Activated CD8-positive, alpha-beta T cell treated with anti-CD3 and anti-CD28 coated beads, Interleukin-2, amount 10 ng/mL, durations not matched to agents 7 days and 5 days (primary cell): ENCODE measurements at regions not wholly inside any gene's neighbourhood (a gene's known extent, or its start where the extent isn't known, plus 50 kb on each side); places are given as distances from the start of the nearest gene placed in this dataset.

Experiments used
- ATAC-seq: fragments of 150-1000 bp; cut with Tn5 transposase; one replicate; pipeline ENCODE4 v1.10.0; 2021; ENCODE audit warnings: moderate library complexity
- CTCF ChIA-PET: fragments of 350-600 bp; sonication (Branson Sonifier 250); formaldehyde crosslinking; loops from one replicate; lab custom pipeline; 2021; ENCODE audit warnings: antibody characterized with exemption; lab: Charles Lee
- POLR2A ChIA-PET: fragments of 350-600 bp; sonication (Branson Sonifier 250); formaldehyde crosslinking; loops from one replicate; lab custom pipeline; 2021; ENCODE audit warnings: antibody characterized with exemption; lab: Charles Lee
- DNase-seq: peaks from one replicate; pipeline ENCODE4 v3.0.0-alpha.2; 2020
- H3K27ac Mint-ChIP-seq: one replicate; pipeline ENCODE4 v1.8.0; 2021; ENCODE audit warnings: mild to moderate bottlenecking, mixed read lengths
- H3K27me3 Mint-ChIP-seq: one replicate; pipeline ENCODE4 v1.8.0; 2021; ENCODE audit warnings: low read depth, mixed read lengths
- H3K36me3 Mint-ChIP-seq: one replicate; pipeline ENCODE4 v1.8.0; 2021; ENCODE audit warnings: low read depth, mixed read lengths
- H3K4me1 Mint-ChIP-seq: one replicate; pipeline ENCODE4 v1.8.0; 2021; ENCODE audit warnings: low read depth, mixed read lengths
- H3K4me3 Mint-ChIP-seq: one replicate; pipeline ENCODE4 v1.8.0; 2021; ENCODE audit warnings: mild to moderate bottlenecking, mixed read lengths
- H3K9me3 Mint-ChIP-seq: one replicate; pipeline ENCODE4 v1.8.0; 2022; ENCODE audit warnings: mixed read lengths; ENCODE audit not compliant: insufficient read depth

DNA sequence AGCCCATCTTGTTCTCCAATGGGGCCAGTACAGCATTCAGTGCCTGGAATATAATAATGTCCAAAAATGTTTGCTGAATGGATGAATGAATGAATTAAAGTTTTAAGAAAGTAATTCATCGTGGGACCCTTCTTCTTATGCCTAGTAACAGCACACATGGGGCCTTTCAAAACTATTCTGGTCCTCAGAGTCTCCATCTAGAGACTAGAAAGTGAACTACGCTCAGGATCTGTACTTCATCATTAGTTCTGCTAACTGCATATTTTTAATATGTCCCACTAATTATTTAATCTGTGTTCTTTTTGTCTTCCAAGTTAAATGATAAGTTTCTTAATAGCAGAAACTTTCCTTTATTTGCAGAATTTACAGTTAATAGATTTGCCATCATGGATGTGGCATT is 172.5 kb downstream of the SMAD2 start:
- CTCF ChIA-PET = no interaction called here
- POLR2A ChIA-PET = no interaction called here
- Mint-ChIP-seq H3K4me1 (no peaks in the 10 kb centered on the region), H3K4me3 (no peak overlapping the region), H3K27ac (no peak overlapping the region), H3K27me3 (peaks cover 6% of the 10 kb centered on the region), H3K36me3 (no peaks in the 10 kb centered on the region), H3K9me3 (peaks cover 6% of the 10 kb centered on the region)
- ATAC-seq = no peak
- DNase-seq = no peak

DNA sequence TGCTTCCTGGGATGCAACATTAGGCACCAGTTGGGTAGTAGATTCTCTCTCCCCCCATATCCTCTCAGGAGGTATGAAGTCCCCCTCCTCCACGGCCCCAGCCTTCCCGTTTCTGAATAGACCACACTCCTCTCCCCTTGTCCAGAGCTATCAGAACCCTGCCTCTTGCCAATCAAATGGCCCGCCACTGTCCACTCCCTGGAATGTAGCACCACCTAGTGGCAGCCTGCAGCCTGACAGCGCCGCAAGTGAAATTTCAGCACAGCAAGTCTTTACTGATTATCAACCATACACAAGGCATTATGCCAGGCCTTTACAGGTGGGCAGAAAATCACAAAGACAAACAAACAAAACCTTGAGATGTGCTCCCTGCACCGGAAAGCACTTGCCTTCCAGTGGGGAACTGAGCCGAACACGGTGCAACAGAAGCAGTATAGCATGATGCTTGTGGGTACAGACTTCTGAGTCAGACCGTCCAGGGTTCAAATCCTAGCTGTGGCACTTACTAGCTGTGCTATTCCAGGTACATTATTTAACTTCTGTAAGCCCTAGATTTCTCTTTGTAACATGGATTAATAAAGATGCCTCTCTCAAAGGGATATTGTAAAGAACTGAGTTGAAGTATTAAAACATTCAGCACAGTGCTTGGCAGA is 174.0 kb downstream of the SMAD2 start:
- DNase-seq (peak; percentile 71), ATAC-seq (peak; percentile 60)
- ChIA-PET POLR2A (no interaction called here), CTCF (interaction anchor here (0.6 to 1.8 kb wide), 4 partner anchors 10 to 296 kb away, joined by 3 to 7 read pairs (median 3); no protein-coding TSS in a partner anchor)
- H3K27me3 Mint-ChIP-seq = peaks cover under 1% of the 10 kb centered on the region
- no peak overlapping the region for H3K27ac Mint-ChIP-seq
- no peaks in the 10 kb centered on the region for H3K36me3 Mint-ChIP-seq
- peaks cover 6% of the 10 kb centered on the region for H3K9me3 Mint-ChIP-seq
- H3K4me1 Mint-ChIP-seq = no peaks in the 10 kb centered on the region
- H3K4me3 Mint-ChIP-seq = no peak overlapping the region

- CTCF ChIA-PET = interaction anchor here (0.6 to 1.9 kb wide), 14 partner anchors 13 to 681 kb away, joined by 3 to 8 read pairs (median 4); no protein-coding TSS in a partner anchor
- ATAC-seq = no peak
- no peak for DNase-seq
- POLR2A ChIA-PET = no interaction called here
- Mint-ChIP-seq H3K27ac (no peak overlapping the region), H3K4me1 (no peaks in the 10 kb centered on the region), H3K27me3 (no peaks in the 10 kb centered on the region), H3K9me3 (peaks cover 6% of the 10 kb centered on the region), H3K4me3 (no peak overlapping the region), H3K36me3 (no peaks in the 10 kb centered on the region)
These were observed 175.4 kb downstream of the SMAD2 start for GRCh38 chr18:47755102-47755456.

DNA sequence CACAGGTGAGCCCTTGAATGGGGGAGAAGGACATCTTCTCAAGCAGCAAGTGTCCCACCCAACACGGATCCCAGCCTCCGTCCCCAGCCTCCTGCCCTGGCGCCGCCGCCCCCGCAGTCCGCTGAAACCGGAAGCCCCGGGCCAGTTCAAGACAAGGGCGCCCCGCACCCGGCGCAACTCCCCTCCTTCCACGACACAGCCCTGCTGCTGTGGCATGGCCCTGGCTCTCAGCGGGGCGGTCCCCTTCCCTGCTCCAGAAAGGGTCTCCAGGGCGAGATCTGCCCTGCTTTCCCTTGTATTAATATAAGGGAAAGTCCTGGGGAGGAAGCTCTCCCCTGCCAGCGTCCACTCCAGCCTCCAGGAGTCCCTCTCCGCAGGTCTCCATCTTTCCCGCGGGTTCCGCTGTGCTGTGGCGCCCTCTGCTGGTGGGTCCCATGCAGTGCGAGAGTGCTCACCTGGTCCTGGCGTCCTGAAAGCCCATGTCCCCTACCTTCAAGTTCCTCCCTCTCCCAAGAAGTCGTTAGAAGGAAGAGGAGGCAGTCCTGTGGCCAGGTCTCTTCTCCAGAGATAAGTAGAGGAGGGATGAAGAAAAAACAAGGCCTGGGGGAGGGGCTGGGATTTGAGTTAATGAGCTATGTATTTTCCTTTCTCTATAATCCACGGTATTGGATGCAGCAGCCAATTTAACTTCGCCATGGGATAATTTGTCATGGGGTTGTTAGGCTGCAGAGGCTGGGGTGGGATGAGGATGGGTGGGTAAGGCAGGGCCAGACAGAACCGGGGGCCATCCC is 176.0 kb downstream of the SMAD2 start:
- peak; percentile 64 for DNase-seq
- H3K9me3 Mint-ChIP-seq = peaks cover 6% of the 10 kb centered on the region
- H3K27ac Mint-ChIP-seq = no peak overlapping the region
- ATAC-seq = peak; percentile 41
- no peaks in the 10 kb centered on the region for H3K27me3 Mint-ChIP-seq
- no peaks in the 10 kb centered on the region for H3K36me3 Mint-ChIP-seq
- no peak overlapping the region for H3K4me3 Mint-ChIP-seq
- POLR2A ChIA-PET = no interaction called here
- CTCF ChIA-PET = interaction anchor here (0.6 to 1.9 kb wide), 15 partner anchors 12 to 682 kb away, joined by 3 to 8 read pairs (median 4); no protein-coding TSS in a partner anchor
- H3K4me1 Mint-ChIP-seq = no peaks in the 10 kb centered on the region

- H3K9me3 Mint-ChIP-seq = no peaks in the 10 kb centered on the region
- H3K27ac Mint-ChIP-seq = no peak overlapping the region
- H3K4me1 Mint-ChIP-seq = no peaks in the 10 kb centered on the region
- DNase-seq = no peak
- no peak for ATAC-seq
- ChIA-PET CTCF (interaction anchor here (0.8 kb wide), 1 partner anchor 122 kb away, joined by 3 read pairs; no protein-coding TSS in a partner anchor), POLR2A (no interaction called here)
- no peak overlapping the region for H3K4me3 Mint-ChIP-seq
- H3K36me3 Mint-ChIP-seq = no peaks in the 10 kb centered on the region
- no peaks in the 10 kb centered on the region for H3K27me3 Mint-ChIP-seq
These were observed 177.4 kb downstream of the SMAD2 start for GRCh38 chr18:47752796-47753645.

- H3K36me3 Mint-ChIP-seq = no peaks in the 10 kb centered on the region
- H3K4me1 Mint-ChIP-seq = no peaks in the 10 kb centered on the region
- no peaks in the 10 kb centered on the region for H3K27me3 Mint-ChIP-seq
- ATAC-seq (no peak), DNase-seq (no peak)
- no peak overlapping the region for H3K27ac Mint-ChIP-seq
- H3K4me3 Mint-ChIP-seq = no peak overlapping the region
- CTCF ChIA-PET = interaction anchor here (0.5 to 0.6 kb wide), 2 partner anchors 44 to 701 kb away, joined by 4 read pairs; no protein-coding TSS in a partner anchor
- H3K9me3 Mint-ChIP-seq = no peaks in the 10 kb centered on the region
- POLR2A ChIA-PET = no interaction called here
These were observed 179.5 kb downstream of the SMAD2 start for GRCh38 chr18:47750889-47751423.

DNA sequence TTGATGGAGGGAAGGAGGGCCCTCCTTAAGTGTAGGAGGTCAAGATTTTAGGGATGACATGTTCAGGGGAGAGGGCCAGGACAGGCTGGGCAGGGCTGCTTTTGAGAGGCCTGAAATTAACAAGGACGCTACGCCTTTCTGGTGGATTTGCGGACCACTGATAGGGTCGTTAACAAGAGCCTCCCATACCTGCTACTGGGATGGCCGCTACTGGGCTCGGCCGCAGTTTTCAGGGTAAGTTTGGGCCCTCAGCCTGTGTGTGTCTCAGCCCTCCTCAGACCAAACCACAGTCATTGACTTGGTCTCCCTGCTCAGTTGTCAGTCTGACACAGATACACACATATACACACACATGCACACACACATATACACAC is 180.9 kb downstream of the SMAD2 start:
- no peaks in the 10 kb centered on the region for H3K36me3 Mint-ChIP-seq
- no peak overlapping the region for H3K27ac Mint-ChIP-seq
- H3K4me3 Mint-ChIP-seq = no peak overlapping the region
- ATAC-seq (no peak), DNase-seq (no peak)
- no peaks in the 10 kb centered on the region for H3K27me3 Mint-ChIP-seq
- H3K4me1 Mint-ChIP-seq = no peaks in the 10 kb centered on the region
- POLR2A ChIA-PET = no interaction called here
- H3K9me3 Mint-ChIP-seq = no peaks in the 10 kb centered on the region
- CTCF ChIA-PET = interaction anchor here (0.9 to 2.1 kb wide), 4 partner anchors 12 to 699 kb away, joined by 3 to 6 read pairs (median 4); no protein-coding TSS in a partner anchor

DNA sequence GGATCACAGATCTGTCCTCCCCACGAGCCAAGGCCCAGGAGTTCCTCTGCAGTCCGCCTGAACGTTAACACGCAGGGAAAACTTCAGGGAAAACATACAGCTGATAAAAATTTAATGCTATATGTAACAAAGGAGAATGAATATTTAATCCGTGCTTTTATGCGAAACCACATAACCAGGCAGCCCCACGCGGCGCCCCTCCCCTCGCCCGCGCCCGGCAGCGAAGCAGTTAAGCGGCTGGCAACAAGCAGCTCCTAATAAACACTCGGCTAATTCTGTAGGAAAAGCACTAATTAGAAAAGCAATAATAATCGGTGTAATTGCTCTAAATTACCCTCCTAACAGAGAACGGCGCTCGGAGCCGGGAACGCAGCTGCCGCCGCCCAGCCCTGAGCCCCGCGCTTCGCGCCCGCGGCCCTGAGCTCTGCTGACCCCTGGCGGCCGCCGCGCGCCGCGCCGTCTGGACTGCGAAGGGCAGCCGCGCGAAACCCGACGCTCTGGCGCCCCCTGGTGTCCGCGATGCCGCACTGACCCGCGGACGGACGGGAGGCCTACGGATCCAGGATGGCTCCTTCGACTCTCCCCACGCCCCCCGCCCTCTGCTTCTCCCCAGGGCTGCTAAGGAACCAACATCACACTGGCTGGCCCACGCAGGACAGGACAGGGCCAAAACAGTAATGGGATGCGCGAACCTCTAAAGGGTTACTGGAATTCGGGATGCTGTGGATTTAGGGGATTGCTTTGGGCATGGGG is 181.4 kb downstream of the SMAD2 start:
- Mint-ChIP-seq H3K4me1 (no peaks in the 10 kb centered on the region), H3K4me3 (no peak overlapping the region), H3K27ac (no peak overlapping the region), H3K36me3 (no peaks in the 10 kb centered on the region), H3K27me3 (peaks cover 3% of the 10 kb centered on the region), H3K9me3 (no peaks in the 10 kb centered on the region)
- POLR2A ChIA-PET = no interaction called here
- CTCF ChIA-PET = interaction anchor here (0.6 to 4.5 kb wide), 18 partner anchors 11 to 698 kb away, joined by 3 to 27 read pairs (median 3); no protein-coding TSS in a partner anchor
- DNase-seq (peak; percentile 82), ATAC-seq (peak; percentile 99)

DNA sequence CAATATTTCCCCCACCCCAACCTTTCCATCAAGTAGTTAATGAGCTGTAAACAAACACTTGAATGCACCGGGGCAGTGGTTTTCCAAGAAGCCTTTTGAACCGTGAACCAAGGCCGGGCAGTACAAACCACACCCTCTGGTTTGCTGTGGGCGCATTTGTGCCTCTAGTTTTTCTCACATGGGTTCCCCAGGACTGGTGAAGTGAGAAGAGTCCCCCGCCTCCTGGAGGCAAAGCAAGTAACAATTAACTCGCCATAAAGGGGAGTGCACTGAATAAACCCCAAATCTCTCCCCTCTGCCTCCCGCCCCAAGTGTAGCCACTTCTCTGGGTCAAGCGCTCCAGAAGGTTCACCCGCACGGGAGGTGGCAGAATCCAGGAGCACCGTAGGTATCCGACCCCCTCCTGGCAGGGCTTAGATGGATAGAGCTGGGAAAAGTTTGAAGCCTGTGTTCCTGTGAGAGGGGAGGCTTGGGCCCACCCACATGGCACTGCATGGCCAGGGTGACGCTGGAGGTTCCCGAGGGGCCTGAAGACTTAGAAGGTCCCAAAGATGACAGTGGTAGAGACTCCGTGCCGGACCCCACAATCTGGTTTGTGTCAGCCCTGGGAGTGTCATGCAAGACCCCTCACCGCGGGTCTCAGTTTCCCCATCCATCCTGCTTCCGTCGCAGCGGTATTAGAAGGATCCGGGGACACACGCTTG is 182.2 kb downstream of the SMAD2 start:
- ChIA-PET CTCF (interaction anchor here (0.6 to 4.5 kb wide), 18 partner anchors 11 to 697 kb away, joined by 3 to 27 read pairs (median 3); no protein-coding TSS in a partner anchor), POLR2A (no interaction called here)
- no peak for DNase-seq
- peaks cover 3% of the 10 kb centered on the region for H3K27me3 Mint-ChIP-seq
- no peak overlapping the region for H3K27ac Mint-ChIP-seq
- no peak overlapping the region for H3K4me3 Mint-ChIP-seq
- no peaks in the 10 kb centered on the region for H3K36me3 Mint-ChIP-seq
- H3K4me1 Mint-ChIP-seq = no peaks in the 10 kb centered on the region
- no peak for ATAC-seq
- no peaks in the 10 kb centered on the region for H3K9me3 Mint-ChIP-seq

- Mint-ChIP-seq H3K9me3 (no peaks in the 10 kb centered on the region), H3K4me1 (no peaks in the 10 kb centered on the region), H3K4me3 (no peak overlapping the region), H3K27ac (no peak overlapping the region), H3K27me3 (peaks cover 3% of the 10 kb centered on the region), H3K36me3 (no peaks in the 10 kb centered on the region)
- POLR2A ChIA-PET = no interaction called here
- DNase-seq (no peak), ATAC-seq (no peak)
- CTCF ChIA-PET = interaction anchor here (0.8 to 4.5 kb wide), 3 partner anchors 10 to 532 kb away, joined by 3 to 27 read pairs (median 6); no protein-coding TSS in a partner anchor
These were observed 183.1 kb downstream of the SMAD2 start for GRCh38 chr18:47747260-47747795.
